ENCODE measurements at regions not wholly inside any gene's neighbourhood (a gene's known extent, or its start where the extent isn't known, plus 50 kb on each side); places are given as distances from the start of the nearest gene placed in this dataset.

DNA sequence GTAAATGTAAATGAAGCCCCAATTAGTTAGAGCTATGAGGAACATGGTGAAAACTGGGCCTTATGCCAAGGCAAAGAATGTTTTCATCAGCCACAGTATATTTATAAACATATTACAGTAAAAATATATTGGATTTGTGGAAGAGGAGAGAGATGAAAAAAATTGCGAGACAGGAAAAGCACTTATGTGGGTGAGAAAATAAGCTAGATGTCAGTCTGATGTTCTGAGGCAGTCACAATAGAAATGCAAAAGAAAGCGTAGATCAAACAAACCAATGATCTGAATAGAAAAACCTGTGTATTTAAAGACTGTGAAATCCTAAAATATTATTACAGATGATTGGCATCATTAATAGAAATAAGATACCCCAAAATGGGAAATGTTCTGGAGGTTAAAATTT lies 1332.5 kb downstream of the SLITRK5 start:
- TF ChIP-seq, protein P1, sequence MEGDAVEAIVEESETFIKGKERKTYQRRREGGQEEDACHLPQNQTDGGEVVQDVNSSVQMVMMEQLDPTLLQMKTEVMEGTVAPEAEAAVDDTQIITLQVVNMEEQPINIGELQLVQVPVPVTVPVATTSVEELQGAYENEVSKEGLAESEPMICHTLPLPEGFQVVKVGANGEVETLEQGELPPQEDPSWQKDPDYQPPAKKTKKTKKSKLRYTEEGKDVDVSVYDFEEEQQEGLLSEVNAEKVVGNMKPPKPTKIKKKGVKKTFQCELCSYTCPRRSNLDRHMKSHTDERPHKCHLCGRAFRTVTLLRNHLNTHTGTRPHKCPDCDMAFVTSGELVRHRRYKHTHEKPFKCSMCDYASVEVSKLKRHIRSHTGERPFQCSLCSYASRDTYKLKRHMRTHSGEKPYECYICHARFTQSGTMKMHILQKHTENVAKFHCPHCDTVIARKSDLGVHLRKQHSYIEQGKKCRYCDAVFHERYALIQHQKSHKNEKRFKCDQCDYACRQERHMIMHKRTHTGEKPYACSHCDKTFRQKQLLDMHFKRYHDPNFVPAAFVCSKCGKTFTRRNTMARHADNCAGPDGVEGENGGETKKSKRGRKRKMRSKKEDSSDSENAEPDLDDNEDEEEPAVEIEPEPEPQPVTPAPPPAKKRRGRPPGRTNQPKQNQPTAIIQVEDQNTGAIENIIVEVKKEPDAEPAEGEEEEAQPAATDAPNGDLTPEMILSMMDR (IDR thresholded peaks at IDR 0.05; ENCODE audit: low read depth, low read length): no peak
- no peak for TF ChIP-seq EZH2phosphoT487 (IDR thresholded peaks at IDR 0.05; ENCODE audit: low read depth)

Measured in OCI-LY3 (cell line).